NT2/D1 (cell line): ENCODE measurements at regions not wholly inside any gene's neighbourhood (a gene's known extent, or its start where the extent isn't known, plus 50 kb on each side); places are given as distances from the start of the nearest gene placed in this dataset.

Source experiments
- YY1 ChIP-seq: IDR thresholded peaks from 2 replicates; pipeline ENCODE4 v1.6.1; 2011; ENCODE audit not compliant: insufficient read length, insufficient read depth
- ZNF274 ChIP-seq: IDR thresholded peaks from 2 replicates; pipeline ENCODE4 v1.6.1; 2011; ENCODE audit warnings: mild to moderate bottlenecking, low read depth, low read length

- TF ChIP-seq YY1 (no peak), ZNF274 (no peak)
Measured at GRCh38 chr10:130555411-130555750, 419.2 kb downstream of the GLRX3 start.
